GM12878 (cell line): ENCODE measurements at regions not wholly inside any gene's neighbourhood (a gene's known extent, or its start where the extent isn't known, plus 50 kb on each side); places are given as distances from the start of the nearest gene placed in this dataset.

ENCODE experiments used
- ATAC-seq: fragments of 200-7000 bp; cut with Tn5 transposase; 3 replicates; pipeline ENCODE4 v1.9.1; 2020; ENCODE audit warnings: mild to moderate bottlenecking, moderate library complexity
- BruUV-seq: library from RNA; stranded (reverse); fragments of 400-500 nt; replicated peaks from 2 replicates; lab custom pipeline; 2021; lab: Mats Ljungman, UMichigan
- CTCF ChIA-PET: fragments of 300-600 bp; sonication (Branson Sonifier 250); formaldehyde crosslinking; extraction: SDS; loops from one replicate; lab custom pipeline; 2021; ENCODE audit warnings: inconsistent platforms; lab: Yijun Ruan, JAX
- POLR2A ChIA-PET: fragments of 350-600 bp; formaldehyde crosslinking; extraction: SDS; loops from one replicate; lab custom pipeline; 2021; ENCODE audit warnings: inconsistent platforms; lab: Charles Lee
- RAD21 ChIA-PET: fragments of 300-600 bp; sonication (Branson Sonifier 250); formaldehyde crosslinking; loops from one replicate; lab custom pipeline; 2023; ENCODE audit warnings: antibody characterized with exemption; ENCODE audit not compliant: unreplicated experiment; lab: Charles Lee
- SMC1A ChIA-PET: fragments of 300-600 bp; sonication (Branson Sonifier 250); formaldehyde crosslinking; loops from one replicate; lab custom pipeline; 2023; ENCODE audit not compliant: unreplicated experiment, uncharacterized antibody; lab: Charles Lee
- DNase-seq: peaks from one replicate; pipeline ENCODE4 v3.0.0-alpha.2; 2011; ENCODE audit warnings: low read depth, low spot score
- FAIRE-seq: peaks from 3 replicates; lab custom pipeline; 2011; peaks lifted over from hg19 to GRCh38; lab: Jason Lieb, UNC
- H2AFZ ChIP-seq: 2 replicates; pipeline ENCODE4 v1.6.0; 2011; ENCODE audit warnings: low read depth, low read length, control low read depth; ENCODE audit not compliant: control insufficient read depth
- H3K27ac ChIP-seq: 2 replicates; pipeline ENCODE4 v1.5.1; 2011; ENCODE audit warnings: control low read depth; ENCODE audit not compliant: control insufficient read depth, insufficient read depth
- H3K27me3 ChIP-seq, 2 experiments: replicated peaks in 1 of 2; 2 replicates each; pipeline versions ENCODE4 v1.6.0 to v1.6.1; 2011; ENCODE audit warnings: low read length in 1 of 2; ENCODE audit not compliant: control insufficient read depth in 2 of 2, insufficient read depth in 2 of 2
- H3K36me3 ChIP-seq, 2 experiments: 2 replicates each; pipeline ENCODE4 v1.5.1; 2011; ENCODE audit warnings: low read length in 1 of 2; ENCODE audit not compliant: control insufficient read depth in 2 of 2, insufficient read depth in 2 of 2
- H3K4me1 ChIP-seq: 2 replicates; pipeline ENCODE4 v1.6.1; 2011; ENCODE audit warnings: mild to moderate bottlenecking, low read length, moderate library complexity, mixed read lengths; ENCODE audit not compliant: control insufficient read depth, insufficient read depth
- H3K4me2 ChIP-seq: 2 replicates; pipeline ENCODE4 v1.6.0; 2011; ENCODE audit warnings: control low read depth; ENCODE audit not compliant: control insufficient read depth, insufficient read depth
- H3K4me3 ChIP-seq: fragments of 200-600 bp; sonication (generic); 2 replicates; pipeline ENCODE4 v1.5.1; 2016
- H3K79me2 ChIP-seq: 2 replicates; pipeline ENCODE4 v1.6.0; 2011; ENCODE audit warnings: low read length; ENCODE audit not compliant: control insufficient read depth, insufficient read depth
- H3K9ac ChIP-seq: 2 replicates; pipeline ENCODE4 v1.8.0; 2011; ENCODE audit warnings: low read length, control low read depth, mixed read lengths; ENCODE audit not compliant: control insufficient read depth, insufficient read depth
- H3K9me3 ChIP-seq: replicated peaks from 3 replicates; pipeline ENCODE4 v1.5.1; 2011; ENCODE audit warnings: mild to moderate bottlenecking, low read length; ENCODE audit not compliant: control insufficient read depth, insufficient read depth
- H4K20me1 ChIP-seq: 2 replicates; pipeline ENCODE4 v1.6.0; 2011; ENCODE audit not compliant: control insufficient read depth, insufficient read depth
- BMI1 ChIP-seq: fragments of 450-650 bp; IDR thresholded peaks from 2 replicates; pipeline ENCODE4 v1.6.1; 2016; ENCODE audit warnings: mild to moderate bottlenecking, moderate library complexity, borderline replicate concordance
- CHD1 ChIP-seq: IDR thresholded peaks from 2 replicates; pipeline ENCODE4 v1.6.1; 2012; ENCODE audit warnings: low read depth, low read length, improper control_type of control experiment
- CREM ChIP-seq: IDR thresholded peaks from 2 replicates; pipeline ENCODE4 v1.6.1; 2014; ENCODE audit warnings: antibody characterized with exemption, low read depth
- EED ChIP-seq: sonication (generic); IDR thresholded peaks from 2 replicates; pipeline ENCODE4 v1.6.1; 2016; ENCODE audit warnings: antibody characterized with exemption, low read depth
- FOXK2 ChIP-seq: fragments of 450-650 bp; IDR thresholded peaks from 2 replicates; pipeline ENCODE4 v1.6.1; 2017; ENCODE audit warnings: mild to moderate bottlenecking, moderate library complexity
- MTA2 ChIP-seq: fragments of 450-650 bp; IDR thresholded peaks from 2 replicates; pipeline ENCODE4 v1.6.1; 2016; ENCODE audit warnings: low read depth, mild to moderate bottlenecking, moderate library complexity
- NFYB ChIP-seq: IDR thresholded peaks from 2 replicates; pipeline ENCODE4 v1.6.1; 2011; ENCODE audit warnings: low read depth, mild to moderate bottlenecking, low read length, improper control_type of control experiment, moderate library complexity; ENCODE audit not compliant: insufficient read depth
- RFX5 ChIP-seq: IDR thresholded peaks from 2 replicates; pipeline ENCODE4 v1.6.1; 2011; ENCODE audit warnings: low read depth, low read length, improper control_type of control experiment
- STAT3 ChIP-seq: IDR thresholded peaks from 2 replicates; pipeline ENCODE4 v1.6.1; 2011; ENCODE audit warnings: low read depth, low read length, improper control_type of control experiment
- SUZ12 ChIP-seq: fragments of 200-600 bp; sonication (generic); IDR thresholded peaks from one replicate; pipeline ENCODE4 v1.6.1; 2018; ENCODE audit warnings: antibody characterized with exemption, mild to moderate bottlenecking; ENCODE audit not compliant: unreplicated experiment
- ZBED1 ChIP-seq: IDR thresholded peaks from 2 replicates; pipeline ENCODE4 v1.6.1; 2016; ENCODE audit warnings: borderline replicate concordance
- ZNF274 ChIP-seq: IDR thresholded peaks from one replicate; pipeline ENCODE4 v1.8.0; 2011; ENCODE audit not compliant: insufficient read length, insufficient read depth
- ZNF384 ChIP-seq: IDR thresholded peaks from 2 replicates; pipeline ENCODE4 v1.6.1; 2012; ENCODE audit warnings: low read depth, mild to moderate bottlenecking, low read length, improper control_type of control experiment, borderline replicate concordance
- ZSCAN29 ChIP-seq: fragments of 450-650 bp; IDR thresholded peaks from 2 replicates; pipeline ENCODE4 v1.6.1; 2017; ENCODE audit warnings: mild to moderate bottlenecking, moderate library complexity
- in situ Hi-C: fragments of 300-500 bp; cut with MboI; formaldehyde crosslinking; loops from 9 replicates; pipeline ENCODE4 v1.14.3; 2018; ENCODE audit warnings: mixed read lengths
- intact Hi-C: fragments of 100-400 bp; cut with micrococcal nuclease; formaldehyde crosslinking; loops from one replicate; pipeline ENCODE4 v1.14.2; 2022; ENCODE audit not compliant: unreplicated experiment
- TF ChIP-seq, protein P1 (sequence below): fragments of 450-650 bp; formaldehyde crosslinking; IDR thresholded peaks from 2 replicates; pipeline ENCODE4 v1.4.0; 2022; ENCODE audit warnings: mild to moderate bottlenecking, moderate library complexity
- TF ChIP-seq, protein P2 (sequence below): fragments of 450-650 bp; IDR thresholded peaks from 2 replicates; pipeline ENCODE4 v1.6.1; 2017; ENCODE audit warnings: mild to moderate bottlenecking, moderate library complexity

DNA sequence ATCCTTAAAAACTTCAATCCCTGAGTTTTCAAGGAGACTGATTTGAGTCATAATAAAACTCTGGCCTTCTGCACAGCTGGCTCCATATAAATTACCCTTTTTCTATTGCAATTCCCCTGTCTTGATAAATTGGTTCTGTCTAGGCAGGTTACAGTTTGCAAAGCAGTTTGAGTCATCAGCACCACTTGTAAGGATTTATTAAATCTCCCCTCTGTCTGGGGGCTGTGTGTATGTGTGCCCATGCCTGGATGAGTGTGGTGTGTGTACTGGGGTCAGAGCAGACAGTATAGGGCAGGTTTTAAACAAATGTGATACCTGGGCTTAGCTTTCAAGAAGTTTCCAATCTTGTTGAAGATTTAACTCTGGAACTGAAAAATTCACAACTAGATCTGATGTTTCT, 228.6 kb downstream of the FNDC1 start:
- Histone ChIP-seq H3K79me2 (no peaks in the 10 kb centered on the region), H3K36me3 (no peaks in the 10 kb centered on the region), H3K4me1 (no peaks in the 10 kb centered on the region), H3K27me3 (no peaks in the 10 kb centered on the region), H3K9me3 (no peaks in the 10 kb centered on the region), H2AFZ (no peak overlapping the region), H3K27ac (no peak overlapping the region), H3K4me2 (no peak overlapping the region), H3K9ac (no peak overlapping the region), H3K4me3 (no peak overlapping the region)
- DNase-seq: no peak
- ChIA-PET RAD21 (no interaction called here), SMC1A (no interaction called here), CTCF (no interaction called here), POLR2A (interaction anchor here (0.7 kb wide), 1 partner anchor 67 kb away, joined by 5 read pairs; no protein-coding TSS in a partner anchor)
- in situ Hi-C loops: no loop called here
- intact Hi-C loops: no loop called here
- BruUV-seq: no TSS peak
- ATAC-seq: no peak
- TF ChIP-seq ZSCAN29 (no peak), ZNF274 (no peak), RFX5 (no peak), MTA2 (no peak), STAT3 (no peak), CREM (no peak), BMI1 (no peak), NFYB (no peak), EED (no peak), CHD1 (no peak), ZBED1 (no peak), FOXK2 (no peak), ZNF384 (no peak), SUZ12 (no peak)
- TF ChIP-seq, protein P1, sequence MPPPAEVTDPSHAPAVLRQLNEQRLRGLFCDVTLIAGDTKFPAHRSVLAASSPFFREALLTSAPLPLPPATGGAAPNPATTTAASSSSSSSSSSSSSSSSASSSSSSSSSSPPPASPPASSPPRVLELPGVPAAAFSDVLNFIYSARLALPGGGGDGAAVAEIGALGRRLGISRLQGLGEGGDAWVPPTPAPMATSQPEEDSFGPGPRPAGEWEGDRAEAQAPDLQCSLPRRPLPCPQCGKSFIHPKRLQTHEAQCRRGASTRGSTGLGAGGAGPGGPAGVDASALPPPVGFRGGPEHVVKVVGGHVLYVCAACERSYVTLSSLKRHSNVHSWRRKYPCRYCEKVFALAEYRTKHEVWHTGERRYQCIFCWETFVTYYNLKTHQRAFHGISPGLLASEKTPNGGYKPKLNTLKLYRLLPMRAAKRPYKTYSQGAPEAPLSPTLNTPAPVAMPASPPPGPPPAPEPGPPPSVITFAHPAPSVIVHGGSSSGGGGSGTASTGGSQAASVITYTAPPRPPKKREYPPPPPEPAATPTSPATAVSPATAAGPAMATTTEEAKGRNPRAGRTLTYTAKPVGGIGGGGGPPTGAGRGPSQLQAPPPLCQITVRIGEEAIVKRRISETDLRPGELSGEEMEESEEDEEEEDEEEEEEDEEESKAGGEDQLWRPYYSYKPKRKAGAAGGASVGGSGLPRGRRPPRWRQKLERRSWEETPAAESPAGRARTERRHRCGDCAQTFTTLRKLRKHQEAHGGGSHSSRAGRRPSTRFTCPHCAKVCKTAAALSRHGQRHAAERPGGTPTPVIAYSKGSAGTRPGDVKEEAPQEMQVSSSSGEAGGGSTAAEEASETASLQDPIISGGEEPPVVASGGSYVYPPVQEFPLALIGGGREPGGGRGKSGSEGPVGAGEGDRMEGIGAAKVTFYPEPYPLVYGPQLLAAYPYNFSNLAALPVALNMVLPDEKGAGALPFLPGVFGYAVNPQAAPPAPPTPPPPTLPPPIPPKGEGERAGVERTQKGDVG (CRISPR knock-in tag): no peak
- TF ChIP-seq, protein P2, sequence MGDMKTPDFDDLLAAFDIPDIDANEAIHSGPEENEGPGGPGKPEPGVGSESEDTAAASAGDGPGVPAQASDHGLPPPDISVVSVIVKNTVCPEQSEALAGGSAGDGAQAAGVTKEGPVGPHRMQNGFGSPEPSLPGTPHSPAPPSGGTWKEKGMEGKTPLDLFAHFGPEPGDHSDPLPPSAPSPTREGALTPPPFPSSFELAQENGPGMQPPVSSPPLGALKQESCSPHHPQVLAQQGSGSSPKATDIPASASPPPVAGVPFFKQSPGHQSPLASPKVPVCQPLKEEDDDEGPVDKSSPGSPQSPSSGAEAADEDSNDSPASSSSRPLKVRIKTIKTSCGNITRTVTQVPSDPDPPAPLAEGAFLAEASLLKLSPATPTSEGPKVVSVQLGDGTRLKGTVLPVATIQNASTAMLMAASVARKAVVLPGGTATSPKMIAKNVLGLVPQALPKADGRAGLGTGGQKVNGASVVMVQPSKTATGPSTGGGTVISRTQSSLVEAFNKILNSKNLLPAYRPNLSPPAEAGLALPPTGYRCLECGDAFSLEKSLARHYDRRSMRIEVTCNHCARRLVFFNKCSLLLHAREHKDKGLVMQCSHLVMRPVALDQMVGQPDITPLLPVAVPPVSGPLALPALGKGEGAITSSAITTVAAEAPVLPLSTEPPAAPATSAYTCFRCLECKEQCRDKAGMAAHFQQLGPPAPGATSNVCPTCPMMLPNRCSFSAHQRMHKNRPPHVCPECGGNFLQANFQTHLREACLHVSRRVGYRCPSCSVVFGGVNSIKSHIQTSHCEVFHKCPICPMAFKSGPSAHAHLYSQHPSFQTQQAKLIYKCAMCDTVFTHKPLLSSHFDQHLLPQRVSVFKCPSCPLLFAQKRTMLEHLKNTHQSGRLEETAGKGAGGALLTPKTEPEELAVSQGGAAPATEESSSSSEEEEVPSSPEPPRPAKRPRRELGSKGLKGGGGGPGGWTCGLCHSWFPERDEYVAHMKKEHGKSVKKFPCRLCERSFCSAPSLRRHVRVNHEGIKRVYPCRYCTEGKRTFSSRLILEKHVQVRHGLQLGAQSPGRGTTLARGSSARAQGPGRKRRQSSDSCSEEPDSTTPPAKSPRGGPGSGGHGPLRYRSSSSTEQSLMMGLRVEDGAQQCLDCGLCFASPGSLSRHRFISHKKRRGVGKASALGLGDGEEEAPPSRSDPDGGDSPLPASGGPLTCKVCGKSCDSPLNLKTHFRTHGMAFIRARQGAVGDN: no peak
- TF ChIP-seq, all 136 proteins: peak for 0
- FAIRE-seq: no peak
- no peaks in the 10 kb centered on the region for H4K20me1 ChIP-seq
